Renal cortical epithelial cell (primary cell): ENCODE measurements at regions not wholly inside any gene's neighbourhood (a gene's known extent, or its start where the extent isn't known, plus 50 kb on each side); places are given as distances from the start of the nearest gene placed in this dataset.
A peak's percentile ranks its signal among the peaks of the same experiment; 100 is the strongest.

Experiments used
- DNase-seq: peaks from one replicate; pipeline ENCODE4 v3.0.0-alpha.2; 2011; ENCODE audit warnings: low read depth

DNA sequence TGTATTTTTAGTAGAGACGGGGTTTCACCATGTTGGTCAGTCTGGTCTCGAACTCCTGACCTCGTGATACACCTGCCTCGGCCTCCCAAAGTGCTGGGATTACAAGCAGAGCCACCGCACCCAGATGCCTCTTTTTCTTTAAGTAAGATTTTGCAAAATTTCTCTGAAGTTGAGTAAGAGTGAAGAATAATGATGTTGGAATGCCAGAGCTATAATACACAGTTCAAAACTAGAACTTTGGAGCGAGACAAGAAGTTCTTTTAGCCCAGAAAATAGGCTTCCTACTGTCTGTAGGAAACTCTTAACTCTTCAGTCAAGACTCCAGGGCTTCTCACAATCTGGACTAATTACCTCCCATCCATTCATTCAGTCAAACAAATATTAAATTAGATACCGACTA lies 51.4 kb downstream of the MARCHF4 start:
- no peak for DNase-seq

- DNase-seq = peak; percentile 28
These were observed 52.5 kb downstream of the MARCHF4 start for GRCh38 chr2:216319771-216320170.

- no peak for DNase-seq
These were observed 53.8 kb downstream of the MARCHF4 start for GRCh38 chr2:216318521-216318874.

DNA sequence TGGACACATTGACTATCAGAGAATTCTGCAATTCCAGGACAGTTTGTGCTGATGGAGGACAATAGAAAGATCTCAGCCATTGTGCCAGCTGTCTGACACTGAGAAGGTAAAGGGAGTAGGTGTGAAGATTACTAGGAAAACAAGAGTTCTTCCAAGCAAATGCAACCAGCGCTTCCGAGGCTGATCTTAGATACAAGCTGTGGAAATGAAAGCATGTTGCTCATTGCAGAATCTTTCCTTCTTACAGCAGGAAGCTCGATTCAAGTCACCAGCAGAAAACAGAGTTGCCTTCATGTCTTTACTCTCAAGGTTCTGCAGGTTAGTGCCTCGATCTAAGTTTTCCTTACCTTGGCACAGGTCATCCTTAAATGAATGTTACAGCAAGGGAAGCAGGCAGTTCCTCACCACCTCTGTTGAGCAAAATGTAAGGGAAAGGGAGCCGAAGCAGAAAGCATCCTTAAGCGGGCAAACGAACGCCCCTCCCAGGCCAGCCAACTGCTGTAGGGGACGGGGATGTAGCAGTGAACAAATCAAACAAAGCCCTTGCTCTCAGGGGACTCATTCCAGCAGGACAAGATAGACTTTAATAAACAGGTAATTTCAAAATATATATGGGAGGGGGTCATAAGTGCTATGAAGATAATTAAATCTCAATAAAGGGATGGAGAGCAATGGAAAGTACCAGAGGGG lies 54.3 kb downstream of the MARCHF4 start:
- no peak for DNase-seq

- peak; percentile 75 for DNase-seq
These were observed 55.5 kb downstream of the MARCHF4 start for GRCh38 chr2:216316743-216317142.

GRCh38 chr2:216315802-216316603 lies 56.3 kb downstream of the MARCHF4 start:
- peak; percentile 73 for DNase-seq

DNA sequence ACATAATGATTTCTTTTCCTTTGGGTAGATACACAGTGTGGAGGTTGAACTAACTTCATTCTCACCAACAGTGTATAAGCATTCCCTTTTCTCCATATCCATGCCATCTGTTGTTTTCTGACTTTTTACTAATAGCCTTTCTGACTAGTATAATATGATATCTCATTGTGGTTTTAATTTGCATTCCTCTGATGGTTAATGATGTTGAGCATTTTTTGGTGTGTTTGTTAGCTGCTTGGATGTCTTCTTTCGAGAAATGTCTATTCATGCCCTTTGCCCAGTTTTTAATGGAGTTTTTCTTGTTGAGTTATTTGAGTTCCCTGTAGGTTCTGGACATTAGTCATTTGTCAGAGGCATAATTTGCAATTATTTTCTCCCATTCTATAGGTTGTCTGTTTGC lies 59.8 kb downstream of the MARCHF4 start:
- no peak for DNase-seq

- peak; percentile 75 for DNase-seq
These were observed 63.7 kb downstream of the MARCHF4 start for GRCh38 chr2:216308576-216308975.

GRCh38 chr2:216307496-216307895 lies 64.8 kb downstream of the MARCHF4 start:
- DNase-seq = no peak

GRCh38 chr2:216306868-216307267 lies 65.4 kb downstream of the MARCHF4 start:
- DNase-seq = no peak

GRCh38 chr2:216305574-216305973 lies 66.7 kb downstream of the MARCHF4 start:
- no peak for DNase-seq

DNA sequence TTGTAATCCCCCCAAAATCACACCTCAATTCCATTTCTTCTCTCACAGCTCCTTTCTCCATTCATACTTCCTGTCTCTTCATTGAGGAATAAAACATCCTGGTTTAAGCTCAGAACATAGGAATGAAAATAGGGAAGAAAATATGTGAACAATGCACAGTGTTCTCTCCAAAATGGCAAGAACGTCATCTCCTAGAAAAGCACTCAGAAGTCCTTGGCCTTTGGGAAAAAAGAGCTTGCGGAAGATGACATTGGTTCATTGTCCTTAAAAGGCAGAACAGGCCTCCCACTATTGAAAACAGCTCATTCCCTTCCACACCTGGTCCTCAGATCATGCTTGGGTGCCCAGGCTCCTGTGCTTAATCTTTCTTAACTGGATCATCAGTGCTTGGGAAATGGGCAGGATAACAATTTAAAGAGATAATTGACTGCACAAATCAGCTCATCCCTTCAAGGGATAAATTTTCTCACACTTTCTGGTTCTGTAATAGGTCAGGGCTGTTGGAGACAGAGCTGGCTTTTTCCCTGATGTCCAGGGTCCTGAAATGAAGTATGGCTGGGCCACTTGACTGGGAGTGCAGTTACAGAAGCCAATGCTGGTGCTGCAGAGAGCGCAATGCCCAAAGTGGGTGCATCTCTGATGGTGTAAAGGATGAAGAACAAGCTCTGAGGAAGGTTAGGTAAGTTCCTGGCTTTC lies 69.2 kb downstream of the MARCHF4 start:
- no peak for DNase-seq

GRCh38 chr2:216300906-216301305 lies 71.4 kb downstream of the MARCHF4 start:
- no peak for DNase-seq

- no peak for DNase-seq
These were observed 72.7 kb downstream of the MARCHF4 start for GRCh38 chr2:216299588-216299987.

DNA sequence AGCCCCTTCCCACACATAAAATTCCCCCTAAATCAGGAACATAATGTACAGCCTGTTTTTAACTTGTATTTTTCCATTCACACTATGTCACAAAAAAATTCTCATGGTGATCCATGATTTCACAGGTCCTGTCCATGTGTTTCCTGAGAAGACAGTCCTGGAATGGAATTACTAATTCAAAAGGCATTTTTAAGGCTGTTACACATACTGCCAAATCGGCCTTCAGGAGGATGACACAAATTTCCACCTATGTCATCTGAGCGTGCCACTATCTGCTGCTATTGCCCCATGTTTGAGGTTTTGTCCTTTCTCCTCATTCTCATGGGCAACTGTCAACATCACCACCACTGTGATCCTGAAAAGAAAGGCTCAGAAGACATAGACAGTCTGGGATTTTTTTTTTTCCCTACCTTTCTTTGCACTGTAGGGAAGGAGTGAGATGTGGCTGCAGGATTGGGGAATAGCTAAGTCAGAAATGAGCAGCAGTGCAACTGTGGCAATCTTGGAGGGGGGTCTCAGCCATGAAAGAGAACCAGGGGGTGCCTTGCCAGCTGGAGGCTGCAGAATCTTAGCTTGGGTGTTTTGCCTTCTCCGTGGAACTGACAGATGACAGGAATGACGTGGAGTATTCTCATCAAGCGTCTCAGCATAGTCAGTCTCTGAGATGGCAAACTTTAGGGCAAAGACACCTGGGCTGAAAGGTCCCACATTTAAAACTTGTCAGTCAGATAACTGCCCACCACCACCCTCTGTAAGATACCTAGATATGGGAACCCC lies 73.4 kb downstream of the MARCHF4 start:
- DNase-seq = peak; percentile 63

DNA sequence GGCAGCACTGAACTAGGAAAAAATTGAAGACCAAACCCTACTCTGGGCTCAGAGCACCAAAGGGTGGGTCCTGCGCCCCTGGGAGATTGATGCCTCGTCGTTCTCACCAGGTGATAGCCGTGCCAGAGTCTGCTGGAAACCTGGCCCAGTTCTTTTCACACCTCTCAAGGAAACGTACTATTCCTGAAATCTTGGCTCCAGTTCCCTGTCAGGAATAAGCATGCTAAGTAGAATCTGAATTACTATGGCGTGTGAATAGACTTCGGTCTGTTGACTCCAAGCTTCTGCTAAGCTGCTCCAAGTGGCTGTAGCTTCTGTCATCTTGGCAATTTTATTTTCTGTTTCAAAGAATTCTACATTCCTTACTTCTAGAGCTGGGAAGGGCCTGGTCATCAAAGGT lies 75.4 kb downstream of the MARCHF4 start:
- no peak for DNase-seq

DNA sequence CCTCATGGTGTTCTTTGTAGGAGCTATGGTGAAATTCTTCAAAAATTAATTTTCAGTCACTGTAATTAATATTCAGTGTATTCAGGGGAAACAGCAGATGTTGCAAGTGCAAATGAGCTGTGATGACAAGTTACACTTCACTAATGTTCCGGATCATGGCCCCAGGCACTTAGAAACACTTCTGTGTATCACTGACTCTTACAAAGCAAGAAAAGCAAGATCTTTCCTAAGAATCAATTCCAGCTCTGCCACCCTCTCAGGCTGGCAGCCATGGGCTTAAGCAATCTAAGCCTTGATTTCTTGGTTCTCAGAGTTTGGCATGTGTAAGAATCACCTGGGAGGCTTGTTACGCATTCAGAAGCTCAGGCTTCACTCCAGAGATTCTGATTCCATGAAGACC lies 78.0 kb downstream of the MARCHF4 start:
- peak; percentile 84 for DNase-seq

DNA sequence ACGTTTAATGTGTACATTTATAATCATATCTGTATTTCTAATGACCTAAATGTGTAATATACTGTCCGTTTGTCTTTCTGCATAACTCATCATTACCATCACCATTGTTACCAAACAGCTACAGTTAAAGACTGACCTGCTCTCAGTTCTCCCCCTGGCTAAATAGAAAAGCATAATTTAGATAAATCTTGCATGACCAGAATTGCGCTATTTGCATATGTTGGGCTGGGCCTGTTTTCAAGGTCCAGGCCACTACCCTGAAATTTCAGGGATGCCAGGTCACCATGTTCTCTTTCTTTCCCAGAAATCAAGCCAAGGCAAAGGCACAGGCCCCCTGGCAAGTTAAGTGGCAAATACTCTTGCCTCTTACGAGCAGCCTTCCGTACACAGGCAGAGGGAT lies 78.4 kb downstream of the MARCHF4 start:
- DNase-seq = no peak

DNA sequence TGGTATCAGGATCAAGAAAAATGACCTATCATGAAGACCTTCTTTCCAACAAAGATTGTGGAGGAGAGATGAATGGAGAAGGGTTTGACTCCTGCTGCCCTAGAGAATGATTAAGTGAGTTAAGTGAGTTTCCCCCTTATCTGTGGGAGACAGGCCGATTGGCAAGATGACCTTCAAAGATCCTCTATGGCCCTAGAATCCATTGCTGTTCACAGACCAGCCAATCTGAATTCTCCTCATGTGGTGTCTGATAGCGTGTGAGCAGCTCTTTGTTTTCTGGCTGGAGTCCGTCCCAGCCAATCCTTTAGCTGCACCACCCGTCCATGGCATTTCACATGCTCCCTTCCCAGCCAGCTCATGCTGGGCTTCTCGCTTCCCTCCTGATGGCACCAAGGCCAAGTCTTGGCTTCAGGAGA lies 79.4 kb downstream of the MARCHF4 start:
- DNase-seq = no peak

DNA sequence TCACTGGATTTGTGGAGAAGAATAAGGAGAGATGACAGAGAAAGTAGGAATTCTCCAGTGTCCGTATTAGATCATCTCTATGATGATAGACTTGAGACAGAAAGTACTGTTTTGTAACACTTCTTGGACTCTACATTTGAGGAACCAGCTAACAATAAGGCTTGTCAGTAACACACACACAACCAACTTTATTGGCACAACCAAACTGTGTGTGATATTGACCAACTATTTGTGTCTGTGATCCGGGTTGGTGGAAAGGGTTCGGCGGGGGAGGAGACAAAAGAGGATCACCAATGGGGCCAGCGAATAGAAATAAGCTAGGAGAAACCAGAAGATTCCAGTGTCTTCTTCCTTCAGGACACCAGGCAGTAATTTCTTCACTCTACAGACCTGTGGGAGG lies 79.8 kb downstream of the MARCHF4 start:
- DNase-seq = no peak

DNA sequence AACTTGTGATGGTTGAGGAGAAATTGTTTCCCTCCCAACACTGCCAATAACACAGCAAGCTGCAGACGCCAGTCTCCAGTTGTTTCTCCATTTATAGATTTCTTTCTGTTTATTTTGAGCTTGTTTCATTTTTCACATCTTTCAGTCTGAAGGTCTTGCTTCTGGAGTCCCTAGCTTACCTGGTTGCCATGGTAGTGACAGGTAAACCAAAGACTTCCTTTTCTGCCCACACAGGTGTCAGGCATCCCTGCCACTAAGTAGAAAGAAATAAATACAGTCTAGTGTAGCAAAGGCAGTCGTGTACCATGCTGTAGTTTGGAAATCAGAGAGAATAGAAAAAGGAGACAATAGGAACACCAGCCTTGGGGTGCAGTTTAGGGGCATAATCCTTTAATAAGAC lies 82.8 kb downstream of the MARCHF4 start:
- DNase-seq = no peak

DNA sequence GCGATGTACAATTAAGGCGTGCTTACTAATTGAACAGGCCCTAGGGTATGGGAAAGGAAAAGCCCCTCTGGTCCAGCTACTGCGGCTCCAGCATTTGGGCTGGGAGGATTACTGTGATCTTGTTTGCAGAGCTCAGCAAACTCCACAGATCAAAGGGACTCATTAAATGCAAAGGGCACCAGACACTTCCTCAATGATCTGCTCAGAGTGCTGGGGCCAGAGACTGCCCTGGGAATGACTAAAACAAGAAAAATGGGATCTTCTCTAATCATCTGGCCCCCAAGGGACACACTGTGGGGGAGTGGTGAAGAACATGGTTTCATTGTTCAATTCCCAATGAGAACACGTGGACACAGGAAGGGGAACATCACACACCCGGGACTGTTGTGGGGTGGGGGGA lies 85.0 kb downstream of the MARCHF4 start:
- peak; percentile 13 for DNase-seq
